IMR-90 (cell line): ENCODE measurements at regions not wholly inside any gene's neighbourhood (a gene's known extent, or its start where the extent isn't known, plus 50 kb on each side); places are given as distances from the start of the nearest gene placed in this dataset.
"Not testable (repeated sequence)": the region's sequence is repeated elsewhere in the genome, so short reads cannot be mapped to it uniquely, and the experiment has no call there.

Source experiments
- ATAC-seq: fragments of 200-7000 bp; cut with Tn5 transposase; 2 replicates; pipeline ENCODE4 v1.9.1; 2020; ENCODE audit warnings: low read depth, mild to moderate bottlenecking, moderate library complexity
- BruUV-seq: library from RNA; stranded (reverse); fragments of 400-500 nt; replicated peaks from 2 replicates; lab custom pipeline; 2021; lab: Mats Ljungman, UMichigan
- CTCF ChIA-PET: fragments of 300-600 bp; formaldehyde crosslinking; extraction: SDS; loops from one replicate; lab custom pipeline; 2021; ENCODE audit warnings: antibody characterized with exemption; lab: Yijun Ruan, JAX
- POLR2A ChIA-PET: fragments of 300-600 bp; sonication (Branson Sonifier 250); formaldehyde crosslinking; loops from one replicate; lab custom pipeline; 2022; ENCODE audit warnings: antibody characterized with exemption; ENCODE audit not compliant: unreplicated experiment; lab: Charles Lee
- DNase-seq: peaks from one replicate; pipeline ENCODE4 v3.0.0; 2013
- H2AFZ ChIP-seq: replicated peaks from 2 replicates; pipeline ENCODE3; 2013; ENCODE audit warnings: low read length, mild to moderate bottlenecking; ENCODE audit not compliant: poor library complexity
- H2AK5ac ChIP-seq: 2 replicates; pipeline ENCODE4 v1.6.1; 2013; ENCODE audit warnings: low read depth, low read length, inconsistent platforms
- H2AK9ac ChIP-seq: replicated peaks from 2 replicates; pipeline ENCODE3; 2013; ENCODE audit warnings: mild to moderate bottlenecking, low read depth, low read length, moderate library complexity; ENCODE audit not compliant: poor library complexity
- H2BK120ac ChIP-seq: 2 replicates; pipeline ENCODE4 v1.6.1; 2013; ENCODE audit warnings: low read depth, low read length, inconsistent platforms
- H2BK15ac ChIP-seq: 3 replicates; pipeline ENCODE4 v1.6.1; 2013; ENCODE audit warnings: low read depth, low read length, inconsistent platforms
- H2BK20ac ChIP-seq: 2 replicates; pipeline ENCODE4 v1.6.1; 2013; ENCODE audit warnings: low read depth, mild to moderate bottlenecking, inconsistent platforms, low read length, moderate library complexity
- H2BK5ac ChIP-seq: 2 replicates; pipeline ENCODE4 v1.6.1; 2013; ENCODE audit warnings: mild to moderate bottlenecking, low read depth, low read length, inconsistent platforms; ENCODE audit not compliant: poor library complexity, severe bottlenecking
- H3K14ac ChIP-seq: replicated peaks from 2 replicates; pipeline ENCODE4 v1.6.1; 2013; ENCODE audit warnings: low read depth, low read length, inconsistent platforms
- H3K18ac ChIP-seq: 2 replicates; pipeline ENCODE4 v1.6.1; 2013; ENCODE audit warnings: low read depth, low read length, control low read depth
- H3K23ac ChIP-seq: 2 replicates; pipeline ENCODE4 v1.6.1; 2013; ENCODE audit warnings: low read depth, low read length, inconsistent platforms
- H3K27ac ChIP-seq: 2 replicates; pipeline ENCODE4 v1.5.1; 2013; ENCODE audit warnings: mild to moderate bottlenecking, control low read depth, low read length; ENCODE audit not compliant: insufficient read depth
- H3K27me3 ChIP-seq: 2 replicates; pipeline ENCODE4 v1.6.1; 2013; ENCODE audit warnings: low read length; ENCODE audit not compliant: control insufficient read depth, insufficient read depth
- H3K36me3 ChIP-seq: 2 replicates; pipeline ENCODE4 v1.6.1; 2013; ENCODE audit warnings: low read length, mixed read lengths; ENCODE audit not compliant: control insufficient read depth, insufficient read depth
- H3K4ac ChIP-seq: 2 replicates; pipeline ENCODE4 v1.6.1; 2013; ENCODE audit warnings: low read depth, low read length, inconsistent platforms
- H3K4me1 ChIP-seq: 2 replicates; pipeline ENCODE4 v1.6.1; 2013; ENCODE audit warnings: low read length, mixed read lengths; ENCODE audit not compliant: control insufficient read depth, insufficient read depth
- H3K4me2 ChIP-seq: 2 replicates; pipeline ENCODE4 v1.6.1; 2013; ENCODE audit warnings: low read depth, mild to moderate bottlenecking, control low read depth, low read length, moderate library complexity
- H3K4me3 ChIP-seq: 2 replicates; pipeline ENCODE4 v1.5.1; 2013; ENCODE audit warnings: low read depth, mild to moderate bottlenecking, control low read depth, low read length, moderate library complexity; ENCODE audit not compliant: insufficient read depth
- H3K56ac ChIP-seq: 2 replicates; pipeline ENCODE4 v1.6.1; 2013; ENCODE audit warnings: low read length, inconsistent platforms; ENCODE audit not compliant: insufficient read depth; ENCODE audit errors: extremely low read depth
- H3K79me1 ChIP-seq, 2 experiments: 2 replicates each; pipeline ENCODE4 v1.6.1; 2013; ENCODE audit warnings: low read length in 2 of 2, inconsistent platforms in 1 of 2, low read depth in 1 of 2
- H3K9ac ChIP-seq: 2 replicates; pipeline ENCODE4 v1.6.1; 2013; ENCODE audit warnings: low read depth, low read length, control low read depth
- H3K9me1 ChIP-seq: 2 replicates; pipeline ENCODE4 v1.6.1; 2013; ENCODE audit warnings: low read length, inconsistent platforms; ENCODE audit not compliant: insufficient read depth
- H3K9me3 ChIP-seq: 2 replicates; pipeline ENCODE4 v1.6.1; 2013; ENCODE audit warnings: low read length; ENCODE audit not compliant: control insufficient read depth, insufficient read depth
- H4K20me1 ChIP-seq: 2 replicates; pipeline ENCODE4 v1.6.1; 2013; ENCODE audit warnings: low read length, inconsistent platforms; ENCODE audit not compliant: insufficient read depth
- H4K5ac ChIP-seq: 2 replicates; pipeline ENCODE4 v1.6.1; 2013; ENCODE audit warnings: mild to moderate bottlenecking, low read depth, low read length, control low read depth
- H4K8ac ChIP-seq, 2 experiments: 2 replicates each; pipeline ENCODE4 v1.6.1; 2013; ENCODE audit warnings: low read depth in 2 of 2, low read length in 2 of 2, control low read depth in 1 of 2, inconsistent platforms in 1 of 2
- H4K91ac ChIP-seq: 2 replicates; pipeline ENCODE4 v1.6.1; 2013; ENCODE audit warnings: low read depth, low read length, inconsistent platforms; ENCODE audit not compliant: insufficient read depth
- BHLHE40 ChIP-seq: fragments of 150-350 bp; IDR thresholded peaks from 2 replicates; pipeline ENCODE4 v1.6.1; 2016; ENCODE audit warnings: mild to moderate bottlenecking, low read depth, low read length
- CTCF ChIP-seq: conservative IDR thresholded peaks from 2 replicates; pipeline ENCODE4 v1.5.1; 2012; ENCODE audit warnings: mild to moderate bottlenecking, low read depth, low read length, improper control_type of control experiment
- WGBS, 2 experiments: methylation state at CpG; one replicate each; pipeline versions ENCODE4 v1.1.5 to v1.1.7; 2013; ENCODE audit warnings: missing lambda C conversion rate in 2 of 2; ENCODE audit not compliant: insufficient read length in 1 of 2; ENCODE audit errors: extremely low coverage in 2 of 2; 5-methylcytosine and 5-hydroxymethylcytosine counted together
- dilution Hi-C: fragments of 300-500 bp; cut with HindIII; formaldehyde crosslinking; loops from one replicate; pipeline ENCODE4 v1.14.3; 2018; ENCODE audit warnings: low sequenced_read_pairs; ENCODE audit not compliant: unreplicated experiment
- in situ Hi-C: fragments of 300-500 bp; cut with MboI; formaldehyde crosslinking; loops from 3 replicates; pipeline ENCODE4 v1.14.3; 2019; ENCODE audit warnings: low sequenced_read_pairs, inconsistent platforms, mixed read lengths
- intact Hi-C: fragments of 100-400 bp; cut with micrococcal nuclease; formaldehyde crosslinking; loops from 2 replicates; pipeline ENCODE4 v1.10.0; 2022

- no peak overlapping the region for H3K4me3 ChIP-seq
- H3K27me3 ChIP-seq = no peaks in the 10 kb centered on the region
- 0 out of 2 replicates have a peak overlapping the region, but pooled peaks have one; percentile 9 for H4K91ac ChIP-seq
- no CpG with 5 or more reads among the region's 2 CpGs for WGBS, 2 experiments
- no peak overlapping the region for H3K4me2 ChIP-seq
- intact Hi-C loops = no loop called here
- no TSS peak for BruUV-seq
- no peak overlapping the region for H3K27ac ChIP-seq
- in situ Hi-C loops = no loop called here
- no peak overlapping the region for H2AK9ac ChIP-seq
- H2BK120ac ChIP-seq = peak overlapping the region; percentile 33
- ChIA-PET POLR2A (no interaction called here), CTCF (interaction anchor here (0.7 to 1.4 kb wide), 2 partner anchors 11 to 179 kb away, joined by 3 to 7 read pairs; no protein-coding TSS in a partner anchor)
- no peak for TF ChIP-seq BHLHE40
- no peak for TF ChIP-seq CTCF
- no peaks in the 10 kb centered on the region for H3K9me3 ChIP-seq
- H4K5ac ChIP-seq = no peak overlapping the region
- no peak overlapping the region for H2AFZ ChIP-seq
- H3K4me1 ChIP-seq = peaks cover 4% of the 10 kb centered on the region
- peak overlapping the region; percentile 38; the same call in 1 of the 2 replicates for H2BK20ac ChIP-seq
- peak overlapping the region; percentile 31; the same call in 1 of the 2 replicates for H3K4ac ChIP-seq
- H3K79me1 ChIP-seq = no peaks in the 10 kb centered on the region
- no peak overlapping the region for H3K56ac ChIP-seq
- H3K9ac ChIP-seq = no peak overlapping the region
- H2BK5ac ChIP-seq = no peak overlapping the region
- no peak overlapping the region for H3K14ac ChIP-seq
- no peak overlapping the region for H3K23ac ChIP-seq
- no peaks in the 10 kb centered on the region for H4K20me1 ChIP-seq
- H3K9me1 ChIP-seq = no peaks in the 10 kb centered on the region
- no peak overlapping the region for H2AK5ac ChIP-seq
- no peaks in the 10 kb centered on the region for H3K36me3 ChIP-seq
- no peak for ATAC-seq
- dilution Hi-C loops = no loop called here
- H3K18ac ChIP-seq = no peak overlapping the region
- DNase-seq = no peak
- H4K8ac ChIP-seq = no peak overlapping the region; a peak in 1 of 4 replicates
- H2BK15ac ChIP-seq = peak overlapping the region; percentile 21; the same call in 1 of the 3 replicates
Observed at GRCh38 chr9:22217254-22217653, 208.1 kb upstream of the CDKN2B start.

GRCh38 chr9:22225856-22226255 is 216.8 kb upstream of the CDKN2B start:
- CTCF ChIA-PET = interaction anchor here (0.6 kb wide), 1 partner anchor 1640 kb away, joined by 6 read pairs; no protein-coding TSS in a partner anchor
- dilution Hi-C loops, H3K27ac ChIP-seq, H4K20me1 ChIP-seq, in situ Hi-C loops, H4K8ac ChIP-seq, intact Hi-C loops, ATAC-seq, H3K4me1 ChIP-seq, H4K5ac ChIP-seq, H3K56ac ChIP-seq, H3K4me3 ChIP-seq, H3K79me1 ChIP-seq, H2AK9ac ChIP-seq, H3K9me3 ChIP-seq, H3K9me1 ChIP-seq, H3K27me3 ChIP-seq, H3K23ac ChIP-seq, H2AFZ ChIP-seq, H3K9ac ChIP-seq, H3K14ac ChIP-seq, H4K91ac ChIP-seq, H3K36me3 ChIP-seq, H2BK15ac ChIP-seq, BruUV-seq, H3K4ac ChIP-seq, POLR2A ChIA-PET, H3K4me2 ChIP-seq, H3K18ac ChIP-seq, H2BK120ac ChIP-seq, H2BK5ac ChIP-seq, DNase-seq, H2BK20ac ChIP-seq, H2AK5ac ChIP-seq: not testable (repeated sequence)
- 100% methylated on average over 2 of the region's 9 CpGs; no CpG with 5 or more reads in 1 of the 2 experiments for WGBS, 2 experiments
